ENCODE measurements at regions not wholly inside any gene's neighbourhood (a gene's known extent, or its start where the extent isn't known, plus 50 kb on each side); places are given as distances from the start of the nearest gene placed in this dataset.

- TF ChIP-seq EZH2 (IDR thresholded peaks at IDR 0.05; ENCODE audit: low read length, unreplicated experiment) (no peak), CTCF (conservative IDR thresholded peaks at IDR 0.05; ENCODE audit: low read depth, low read length) (no peak), EZH2phosphoT487 (IDR thresholded peaks at IDR 0.05; ENCODE audit: borderline replicate concordance, low read length) (no peak)
These were observed 408.2 kb upstream of the ADARB2 start for GRCh38 chr10:2145491-2145890.

Data from PC-3 (cell line).